GM12864 (cell line): ENCODE measurements at regions not wholly inside any gene's neighbourhood (a gene's known extent, or its start where the extent isn't known, plus 50 kb on each side); places are given as distances from the start of the nearest gene placed in this dataset.

Experiments used
- DNase-seq: peaks from one replicate; pipeline ENCODE4 v3.0.0-alpha.2; 2011; ENCODE audit warnings: low read depth
- H3K4me3 ChIP-seq: 2 replicates; pipeline ENCODE4 v1.5.1; 2011; ENCODE audit warnings: mild to moderate bottlenecking, low read depth, low read length, control low read depth
- TF ChIP-seq, protein P1 (sequence below): IDR thresholded peaks from 2 replicates; pipeline ENCODE4 v1.5.1; 2011; ENCODE audit warnings: low read depth, mild to moderate bottlenecking, moderate library complexity, low read length, control low read depth, inconsistent platforms; ENCODE audit errors: missing control alignments

DNA sequence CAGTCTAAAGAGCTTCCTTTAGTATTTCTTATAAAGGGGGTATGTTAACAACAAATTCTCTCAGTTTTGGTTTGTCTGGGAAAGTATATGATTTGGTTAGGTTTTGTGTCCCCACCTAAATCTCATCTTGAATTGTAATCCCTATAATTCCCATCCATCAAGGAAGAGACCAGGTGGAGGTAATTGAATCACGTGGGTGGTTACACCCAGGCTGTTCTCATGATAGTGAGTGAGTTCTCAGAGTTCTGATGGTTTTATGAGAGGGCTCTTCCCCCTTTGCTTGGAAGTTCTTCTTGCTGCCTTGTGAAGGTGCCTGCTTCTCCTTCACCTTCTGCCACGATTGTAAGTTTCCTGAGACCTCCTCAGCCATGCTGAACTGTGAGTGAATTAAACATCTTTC lies 109.1 kb downstream of the MACIR start:
- TF ChIP-seq, protein P1, sequence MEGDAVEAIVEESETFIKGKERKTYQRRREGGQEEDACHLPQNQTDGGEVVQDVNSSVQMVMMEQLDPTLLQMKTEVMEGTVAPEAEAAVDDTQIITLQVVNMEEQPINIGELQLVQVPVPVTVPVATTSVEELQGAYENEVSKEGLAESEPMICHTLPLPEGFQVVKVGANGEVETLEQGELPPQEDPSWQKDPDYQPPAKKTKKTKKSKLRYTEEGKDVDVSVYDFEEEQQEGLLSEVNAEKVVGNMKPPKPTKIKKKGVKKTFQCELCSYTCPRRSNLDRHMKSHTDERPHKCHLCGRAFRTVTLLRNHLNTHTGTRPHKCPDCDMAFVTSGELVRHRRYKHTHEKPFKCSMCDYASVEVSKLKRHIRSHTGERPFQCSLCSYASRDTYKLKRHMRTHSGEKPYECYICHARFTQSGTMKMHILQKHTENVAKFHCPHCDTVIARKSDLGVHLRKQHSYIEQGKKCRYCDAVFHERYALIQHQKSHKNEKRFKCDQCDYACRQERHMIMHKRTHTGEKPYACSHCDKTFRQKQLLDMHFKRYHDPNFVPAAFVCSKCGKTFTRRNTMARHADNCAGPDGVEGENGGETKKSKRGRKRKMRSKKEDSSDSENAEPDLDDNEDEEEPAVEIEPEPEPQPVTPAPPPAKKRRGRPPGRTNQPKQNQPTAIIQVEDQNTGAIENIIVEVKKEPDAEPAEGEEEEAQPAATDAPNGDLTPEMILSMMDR: no peak
- DNase-seq: no peak
- no peak overlapping the region for H3K4me3 ChIP-seq

DNA sequence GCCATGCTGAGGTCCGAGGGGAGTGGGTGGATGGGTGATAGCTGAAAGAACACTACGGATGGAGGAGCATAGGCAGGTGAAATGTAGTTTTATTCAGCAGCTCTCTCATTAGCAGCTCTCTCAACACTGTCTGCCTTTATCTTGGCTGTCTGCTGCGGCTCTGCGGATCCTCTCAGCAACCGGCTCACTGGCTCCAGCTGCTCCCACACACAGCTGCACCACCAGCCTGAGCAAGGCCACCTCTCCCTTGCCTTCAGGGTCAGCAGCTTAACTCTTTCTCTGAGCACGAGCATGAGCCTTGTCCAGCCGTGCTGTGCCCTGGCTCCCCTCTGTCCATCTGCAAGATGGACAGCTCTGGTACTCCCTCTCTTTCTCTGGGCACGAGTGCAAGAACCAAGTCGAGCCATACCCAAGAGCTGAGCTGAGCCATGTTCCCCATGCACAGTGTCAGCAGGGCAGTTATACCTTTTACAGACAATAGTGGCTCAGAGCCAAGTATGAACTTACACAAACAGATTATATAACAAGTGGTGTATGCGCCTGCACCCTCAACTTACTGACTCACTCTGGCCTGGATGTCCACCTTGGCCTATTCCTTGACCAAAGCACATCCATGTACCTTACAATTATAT lies 108.5 kb downstream of the MACIR start:
- DNase-seq: no peak
- H3K4me3 ChIP-seq: no peak overlapping the region
- TF ChIP-seq, protein P1: no peak

DNA sequence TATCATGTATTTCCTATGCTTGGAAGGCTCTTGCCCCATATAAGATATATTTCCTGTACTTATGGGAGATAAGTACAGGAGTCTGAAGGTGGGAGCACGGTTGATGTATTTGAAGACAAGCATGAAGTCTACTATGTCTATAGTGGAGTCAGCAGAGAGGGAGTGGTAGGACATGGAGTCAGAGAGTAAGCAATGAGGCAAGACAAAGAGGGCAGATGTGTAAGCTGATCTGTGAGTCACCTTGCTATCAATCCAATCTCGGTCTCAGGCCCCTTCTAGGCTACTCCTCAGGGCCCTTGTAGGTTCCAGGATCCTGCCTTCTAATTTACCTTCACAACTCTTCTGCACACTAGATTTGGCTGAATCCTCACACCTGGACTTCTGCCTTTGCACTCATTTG lies 105.5 kb downstream of the MACIR start:
- TF ChIP-seq, protein P1: no peak
- no peak for DNase-seq
- no peak overlapping the region for H3K4me3 ChIP-seq

DNA sequence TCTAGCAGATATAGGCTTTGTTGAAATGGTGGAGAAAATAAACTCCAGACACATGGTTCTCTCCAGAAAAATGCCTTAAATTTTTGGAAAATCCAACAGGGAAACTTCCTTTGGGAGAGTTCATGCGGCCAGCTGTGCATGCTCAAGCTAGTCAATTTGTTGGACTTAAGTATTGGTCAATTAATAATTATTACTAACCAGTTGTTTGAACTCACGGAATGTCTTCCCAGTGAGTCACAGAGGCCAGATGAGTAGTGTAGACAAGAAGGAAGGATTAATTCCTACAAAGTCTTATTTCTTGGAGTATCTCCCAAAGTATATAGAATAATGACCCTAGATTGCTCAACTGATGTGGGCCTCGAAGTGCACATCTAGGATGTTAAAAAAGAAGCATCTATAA lies 103.6 kb downstream of the MACIR start:
- DNase-seq: no peak
- H3K4me3 ChIP-seq: no peak overlapping the region
- TF ChIP-seq, protein P1: no peak

DNA sequence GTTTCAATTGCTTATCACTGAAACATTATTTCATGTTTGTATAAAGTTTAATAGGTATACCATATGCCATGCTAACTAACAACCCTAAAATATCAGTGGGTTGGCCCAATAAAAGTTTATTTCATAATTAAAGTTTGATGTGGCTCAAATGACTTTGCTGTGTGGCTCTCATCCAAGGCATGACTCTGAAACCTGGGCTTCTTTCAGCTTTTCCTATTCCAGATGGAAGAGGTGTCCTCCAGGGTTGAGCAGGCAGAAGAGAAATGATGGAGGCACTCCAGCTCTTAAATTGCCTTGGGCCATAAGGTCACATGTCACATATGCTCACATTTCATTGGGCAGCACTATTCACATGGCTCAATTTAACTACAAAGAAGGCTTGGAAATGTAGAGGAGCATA lies 101.9 kb downstream of the MACIR start:
- H3K4me3 ChIP-seq: no peak overlapping the region
- TF ChIP-seq, protein P1: no peak
- DNase-seq: no peak

DNA sequence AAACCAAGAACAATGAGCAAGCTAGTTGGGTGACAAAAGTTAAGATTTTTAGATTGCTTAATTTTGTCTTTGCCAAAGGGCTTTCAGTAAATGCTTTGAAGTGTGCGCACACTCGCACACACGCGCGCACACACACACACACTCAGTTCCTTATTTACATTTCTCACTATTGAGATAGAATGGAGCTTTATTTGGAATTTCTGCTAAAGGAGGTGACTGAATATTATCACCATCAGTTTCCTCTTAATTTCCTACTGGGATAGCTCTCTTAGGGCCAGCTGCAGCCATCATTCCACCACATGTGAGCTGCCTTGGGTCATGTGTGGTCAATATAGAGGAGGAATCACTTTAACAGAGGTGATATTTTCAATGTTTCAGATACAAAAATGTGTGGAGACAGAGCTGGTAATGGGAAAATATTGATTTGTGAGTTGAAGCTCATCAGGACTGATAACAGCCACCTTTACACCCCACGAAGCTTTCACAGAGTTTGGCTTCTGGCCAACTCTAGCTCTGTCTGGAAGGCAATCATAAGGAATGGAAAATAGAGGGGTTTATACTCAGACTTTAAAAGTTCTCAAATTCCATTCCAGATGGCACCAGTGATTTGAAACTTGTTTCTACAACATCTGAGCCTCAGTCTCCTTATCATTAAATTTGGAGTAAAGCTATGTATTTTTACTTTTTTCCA lies 99.9 kb downstream of the MACIR start:
- no peak for DNase-seq
- TF ChIP-seq, protein P1: no peak
- no peak overlapping the region for H3K4me3 ChIP-seq

DNA sequence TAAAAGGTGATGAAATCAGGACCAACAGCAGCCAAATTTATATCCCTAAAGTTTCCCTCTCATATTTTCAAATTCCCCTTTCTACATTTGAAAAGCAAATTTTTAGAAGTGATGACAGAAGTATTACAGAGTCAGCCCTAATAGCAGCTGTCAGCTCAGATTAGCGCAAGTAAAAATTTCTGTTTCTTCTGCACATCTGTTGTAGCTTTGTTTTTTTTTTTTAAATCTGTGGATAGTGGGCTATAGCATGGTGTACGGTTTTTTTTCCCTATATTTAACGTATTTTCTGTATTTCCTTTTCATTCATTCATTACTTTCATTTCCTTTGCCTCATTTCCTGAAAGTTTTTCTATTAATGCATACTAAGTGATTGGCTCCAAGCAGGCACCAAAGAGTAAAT lies 99.1 kb downstream of the MACIR start:
- no peak overlapping the region for H3K4me3 ChIP-seq
- TF ChIP-seq, protein P1: no peak
- no peak for DNase-seq
